Nucleus accumbens (tissue), 56 donors: ENCODE measurements at regions not wholly inside any gene's neighbourhood (a gene's known extent, or its start where the extent isn't known, plus 50 kb on each side); places are given as distances from the start of the nearest gene placed in this dataset.

ENCODE experiments used
- DNase-seq, 56 donors: peaks; one replicate each; lab custom pipeline; 2025; lab: John Stamatoyannopoulos, UW

DNA sequence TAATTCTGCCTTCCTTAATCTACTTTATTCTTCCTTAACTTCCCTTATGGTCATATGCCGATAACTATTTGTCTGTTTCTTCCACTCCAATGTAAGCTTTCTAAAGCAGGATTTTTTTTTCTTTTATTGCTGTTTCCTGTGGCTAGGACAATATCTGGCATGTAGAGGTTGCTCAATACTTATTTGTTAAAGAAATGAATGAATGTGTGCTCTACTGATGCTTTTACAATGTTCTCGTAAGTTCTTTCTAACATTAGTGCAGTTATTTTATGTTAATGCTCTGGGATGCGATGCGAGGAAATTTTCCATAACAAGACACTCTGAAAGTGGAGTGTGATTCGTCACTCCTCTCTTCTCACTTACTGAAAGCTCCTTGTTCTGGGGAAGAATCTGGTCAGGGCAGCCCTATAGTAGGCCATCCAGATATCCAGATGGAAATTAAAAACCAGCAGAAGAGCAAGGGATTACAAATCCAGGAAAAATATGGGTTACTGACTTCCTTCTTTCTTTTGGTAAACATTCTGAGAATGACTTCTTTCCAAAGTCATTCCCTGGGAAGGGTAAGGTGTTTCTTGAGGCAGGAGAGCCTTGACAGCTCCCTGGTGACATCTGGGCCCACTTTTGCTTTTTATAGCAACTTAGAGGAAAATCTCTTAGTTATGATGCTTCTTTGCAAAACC is 420.4 kb downstream of the PDCD6IP start:
- no peak for DNase-seq

DNA sequence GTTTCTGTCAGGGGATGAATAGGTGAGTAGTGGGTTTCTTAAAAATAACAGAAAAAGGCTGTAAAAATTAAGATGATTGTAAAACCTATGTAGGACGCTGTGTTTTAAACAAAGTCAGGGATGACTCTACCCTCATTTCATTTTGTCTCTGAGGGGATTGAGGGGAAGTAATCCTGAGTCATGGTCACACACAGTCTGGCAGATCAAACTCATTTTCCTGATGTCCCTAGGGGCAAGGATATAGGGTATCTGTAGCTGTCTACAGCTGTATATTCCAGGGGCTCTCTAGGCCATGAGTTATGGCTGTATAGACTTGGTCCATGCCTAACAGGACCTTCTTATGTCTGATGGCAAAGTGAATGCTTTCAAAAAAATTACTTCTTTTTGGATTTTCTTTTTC is 421.1 kb downstream of the PDCD6IP start:
- no peak for DNase-seq

DNA sequence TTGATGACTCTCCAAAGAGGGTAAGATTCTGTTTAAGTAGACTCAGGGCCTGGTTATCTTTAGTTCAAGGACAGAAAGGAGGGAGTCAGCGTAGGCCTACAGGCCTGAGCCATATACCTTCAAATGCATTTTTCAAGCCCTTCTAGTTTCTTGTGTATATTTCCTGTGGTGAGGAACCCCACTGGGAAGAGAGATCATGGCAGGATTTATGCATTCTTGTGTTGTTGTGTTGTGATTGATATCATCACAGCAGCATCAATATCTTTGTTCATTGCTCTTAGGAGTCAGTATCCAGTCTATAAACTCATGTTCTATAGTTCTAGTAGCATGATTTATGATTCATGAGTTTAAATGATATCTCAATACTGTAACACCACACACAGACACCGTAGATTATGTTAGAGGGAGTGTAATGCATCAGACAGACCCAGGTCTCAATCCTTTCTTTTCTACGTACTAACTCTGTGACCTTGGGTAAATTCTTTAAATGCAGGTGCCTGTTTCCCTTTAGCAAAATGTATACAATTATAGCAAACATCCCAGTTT is 427.5 kb downstream of the PDCD6IP start:
- no peak for DNase-seq

DNA sequence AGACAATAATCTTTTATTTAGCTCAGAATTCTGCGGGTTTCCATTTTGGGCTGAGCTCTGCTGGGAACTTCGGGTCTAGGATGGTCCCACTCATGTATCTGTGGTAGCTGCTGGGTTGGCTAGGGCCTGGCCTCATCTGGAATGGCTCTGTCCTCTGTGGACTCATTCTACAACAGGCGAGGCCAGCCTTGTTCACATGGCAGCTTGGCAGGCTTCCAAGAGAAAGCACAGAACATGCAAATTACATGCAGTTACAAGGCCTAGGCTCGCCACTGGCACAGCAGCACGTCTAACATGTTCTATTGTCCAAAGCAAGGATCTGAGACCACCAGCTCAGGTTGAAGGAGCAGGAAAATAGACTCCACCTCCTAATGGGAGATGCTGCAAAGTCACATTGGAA is 431.4 kb downstream of the PDCD6IP start:
- no peak for DNase-seq

DNA sequence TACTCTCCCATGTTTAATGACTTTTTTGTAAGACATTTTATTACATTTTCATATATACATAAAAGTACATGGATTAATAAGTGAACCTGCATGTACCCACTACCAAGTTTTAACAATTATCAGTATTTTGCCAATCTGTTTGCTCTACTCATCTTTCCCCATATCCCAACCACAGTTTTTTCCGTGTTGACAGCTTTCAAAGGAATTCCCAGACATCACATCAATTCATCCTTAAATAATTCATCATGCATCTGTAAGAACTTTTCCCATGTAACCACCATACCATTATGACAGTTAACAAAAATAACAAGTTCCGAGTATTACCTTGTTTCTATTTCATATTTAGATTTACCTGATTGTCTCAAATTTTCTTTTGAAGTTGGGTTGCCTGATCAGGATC is 436.7 kb downstream of the PDCD6IP start:
- no peak for DNase-seq

DNA sequence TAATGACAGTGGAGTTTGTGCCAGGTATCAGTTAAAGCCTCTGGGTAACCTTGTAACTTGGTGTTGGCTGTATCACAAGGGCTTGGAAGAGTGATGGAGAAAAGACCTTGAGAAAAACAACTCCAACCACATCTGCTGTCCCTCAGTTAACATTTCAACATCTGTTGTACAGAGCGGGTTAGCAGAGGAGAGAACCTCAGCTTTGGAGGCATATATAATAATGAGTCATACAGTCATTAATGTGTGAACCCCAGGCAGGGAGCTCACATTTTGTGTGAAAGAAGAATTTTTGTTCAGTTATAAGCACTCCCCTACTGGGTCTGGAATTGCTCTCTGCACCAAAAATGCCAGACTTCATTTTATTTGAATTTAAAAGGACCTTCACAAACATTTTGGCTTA is 439.5 kb downstream of the PDCD6IP start:
- DNase-seq, result no peak

DNA sequence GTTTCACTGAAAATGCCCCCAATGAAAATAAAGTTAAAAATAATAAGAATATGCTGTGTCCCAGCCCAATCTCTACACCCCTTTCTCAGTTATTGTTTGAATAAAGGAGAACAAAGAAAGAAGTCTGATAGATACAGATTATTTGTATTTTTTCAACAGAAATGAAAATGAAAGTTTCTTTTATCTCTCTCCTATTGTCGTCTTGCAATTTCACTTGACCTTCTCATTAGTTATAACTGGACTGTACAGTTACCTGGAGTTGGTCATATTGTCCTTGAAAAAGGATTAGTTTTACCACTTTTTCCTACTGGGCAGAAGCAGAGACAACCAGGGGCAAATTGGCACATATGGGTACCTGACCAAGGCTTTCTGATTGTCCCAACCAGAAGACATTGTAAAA is 440.0 kb downstream of the PDCD6IP start:
- no peak for DNase-seq

DNA sequence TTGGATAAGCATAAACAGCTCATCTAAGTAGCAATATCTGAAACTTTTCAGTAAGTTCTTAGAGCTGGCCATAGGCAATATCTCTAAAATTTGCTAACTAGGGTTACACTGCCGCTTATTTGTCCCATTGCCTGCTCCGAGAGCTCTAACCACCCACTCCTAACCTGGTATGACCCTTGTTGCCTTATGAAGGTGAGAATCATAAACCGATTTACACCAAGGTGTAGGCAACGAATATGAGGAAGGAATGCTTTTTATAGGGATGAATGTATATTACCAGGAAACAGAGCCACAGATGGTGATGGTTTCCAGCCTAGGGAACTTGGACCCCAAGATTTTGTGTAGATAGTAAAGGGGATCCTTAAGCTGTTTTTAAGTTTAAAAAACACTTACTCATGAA is 440.9 kb downstream of the PDCD6IP start:
- no peak for DNase-seq

DNA sequence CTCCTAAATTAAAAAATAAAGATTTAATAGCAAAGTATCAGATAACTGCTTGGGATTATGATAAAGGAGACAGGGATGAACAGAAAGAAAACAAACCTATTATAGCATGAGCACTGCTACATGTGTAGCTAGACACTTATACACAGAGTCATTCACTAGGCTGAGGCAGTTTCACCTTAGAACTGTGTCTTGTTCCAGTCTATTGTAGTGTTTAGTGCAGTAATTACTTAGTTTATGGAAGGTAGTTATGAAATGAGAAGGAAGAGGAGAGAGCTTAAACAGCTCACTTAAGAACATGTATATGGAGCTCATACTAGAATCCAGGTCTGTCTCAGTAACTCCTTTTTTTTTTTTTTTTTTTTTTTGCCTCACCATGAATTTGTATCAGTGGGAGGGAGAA is 441.4 kb downstream of the PDCD6IP start:
- no peak for DNase-seq

DNA sequence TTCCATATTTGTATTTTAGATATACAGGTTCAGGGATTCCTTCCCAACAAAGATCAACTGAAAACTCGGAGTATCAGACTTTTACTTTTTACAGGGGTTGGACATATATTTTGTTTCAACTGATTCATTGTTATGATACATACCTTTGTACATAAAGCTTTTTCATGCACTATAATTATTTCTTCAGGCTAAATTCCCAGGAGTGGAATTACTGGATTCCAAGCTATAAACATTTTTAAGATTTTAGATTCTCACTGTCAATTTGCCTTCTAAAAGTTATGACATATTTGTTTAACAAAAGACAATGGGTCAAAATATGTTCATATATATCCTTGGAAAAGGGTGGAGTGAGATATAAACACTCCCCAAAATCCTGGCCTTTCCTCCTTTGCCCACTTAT is 449.0 kb downstream of the PDCD6IP start:
- DNase-seq, result no peak

DNA sequence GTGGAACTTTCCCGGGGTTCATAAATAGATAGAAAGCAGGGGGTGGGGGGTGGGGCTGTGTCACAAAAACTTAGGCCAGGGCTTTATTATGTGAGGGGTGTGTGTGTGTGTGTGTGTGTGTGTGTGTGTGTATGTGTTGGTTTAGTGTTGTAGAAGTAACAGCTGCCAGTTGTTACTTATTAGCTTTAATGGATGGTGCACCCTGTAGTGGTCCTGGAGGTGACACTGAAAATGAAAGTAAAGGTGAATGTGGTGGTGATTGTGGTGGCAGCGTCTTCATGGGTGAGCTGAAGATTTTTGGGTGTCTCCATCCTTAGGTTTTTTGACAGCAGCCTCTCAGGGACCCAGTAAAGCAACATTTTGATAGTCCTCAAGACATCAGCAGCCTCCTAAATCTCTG is 449.9 kb downstream of the PDCD6IP start:
- no peak for DNase-seq

DNA sequence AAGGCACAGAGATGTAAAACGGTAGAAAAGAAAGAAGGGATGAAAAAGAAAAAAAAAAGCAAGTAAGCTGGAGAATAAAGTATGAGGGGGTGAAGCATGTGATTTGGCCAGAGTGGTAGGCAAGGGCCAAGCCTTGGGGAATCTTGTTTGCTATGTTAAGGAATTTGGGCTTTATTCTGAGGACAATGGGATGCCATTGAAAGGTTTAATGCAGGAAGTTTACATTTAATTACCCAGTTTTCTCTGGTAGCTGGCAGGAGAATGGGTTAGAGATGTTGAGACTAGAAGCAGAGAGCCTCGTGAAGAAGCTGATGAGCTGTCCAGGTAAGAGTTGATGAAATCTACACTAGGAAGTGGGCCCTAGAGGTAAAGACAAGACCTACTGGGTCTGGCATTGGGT is 455.9 kb downstream of the PDCD6IP start:
- no peak for DNase-seq

DNA sequence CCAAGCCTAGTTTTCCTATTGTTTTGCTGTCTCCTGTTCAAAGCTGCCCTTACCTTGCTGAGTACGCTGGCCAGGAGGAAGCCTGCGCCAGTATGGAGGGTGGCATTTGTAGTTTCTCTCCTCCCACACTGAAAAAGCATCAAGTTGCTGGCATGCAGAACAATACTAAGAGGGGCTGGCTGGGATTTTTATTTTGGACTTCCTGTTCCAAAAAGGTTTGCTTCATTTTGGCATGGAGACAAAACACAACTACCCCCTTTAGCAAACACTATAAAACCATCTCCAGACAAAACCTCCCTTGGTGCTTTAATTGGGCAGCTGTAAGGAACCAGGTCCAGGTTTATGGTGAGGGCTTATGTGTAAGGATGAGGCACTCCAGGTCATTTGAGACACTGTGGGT is 457.6 kb downstream of the PDCD6IP start:
- DNase-seq, result no peak

DNA sequence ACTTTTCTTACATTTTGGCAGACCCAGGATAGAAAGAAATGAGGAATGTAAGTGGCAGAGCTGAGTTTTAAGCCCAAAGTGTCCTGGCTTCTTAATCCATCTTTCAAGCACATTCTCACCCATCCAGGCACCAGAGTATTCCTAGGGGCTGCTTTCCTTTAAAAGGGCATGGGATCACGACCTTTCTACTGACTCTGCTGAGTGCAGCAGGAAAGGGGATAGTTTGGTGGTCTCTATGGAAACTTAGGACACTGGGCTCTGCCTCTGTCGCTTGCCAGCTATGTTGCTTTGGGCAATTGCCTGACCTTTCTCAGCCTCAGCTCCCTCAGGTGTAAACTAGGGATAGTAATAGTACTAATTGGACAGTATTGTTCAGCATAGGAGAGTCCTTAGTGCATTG is 458.4 kb downstream of the PDCD6IP start:
- DNase-seq, result no peak

DNA sequence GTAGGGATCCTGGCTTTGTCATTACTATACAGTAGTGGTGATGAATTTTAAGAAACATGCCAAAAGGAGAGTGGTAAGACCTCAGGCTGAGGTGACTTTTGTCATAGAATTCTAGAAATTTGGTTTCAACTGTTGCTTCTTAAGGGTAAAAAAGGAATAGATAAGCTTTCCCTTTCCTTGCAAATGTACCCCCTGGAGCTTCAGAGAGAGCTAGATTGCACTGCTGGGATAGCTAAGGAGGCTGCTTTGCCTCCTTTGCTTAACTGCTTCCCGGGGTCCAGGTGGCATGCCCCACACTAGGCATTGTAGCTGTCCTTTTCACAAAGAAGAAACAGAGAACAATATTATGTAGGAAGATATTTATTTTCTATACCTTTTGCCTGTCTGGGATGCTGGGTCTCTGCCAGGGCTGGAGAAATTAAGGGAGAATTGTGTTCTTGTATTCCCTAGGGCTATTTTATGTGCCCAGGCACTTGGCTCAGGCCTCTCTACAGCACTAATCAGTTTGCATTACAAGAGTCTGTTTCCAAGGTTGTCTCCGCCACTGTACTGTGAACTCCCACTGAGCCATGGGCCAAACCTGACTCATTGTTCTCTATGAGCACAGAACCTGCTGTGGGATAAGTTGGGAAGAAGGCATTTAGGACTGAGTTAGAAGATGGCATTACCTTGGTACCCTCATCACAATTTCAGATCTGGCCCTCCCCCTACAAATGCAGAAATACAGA is 460.0 kb downstream of the PDCD6IP start:
- DNase-seq, result no peak

DNA sequence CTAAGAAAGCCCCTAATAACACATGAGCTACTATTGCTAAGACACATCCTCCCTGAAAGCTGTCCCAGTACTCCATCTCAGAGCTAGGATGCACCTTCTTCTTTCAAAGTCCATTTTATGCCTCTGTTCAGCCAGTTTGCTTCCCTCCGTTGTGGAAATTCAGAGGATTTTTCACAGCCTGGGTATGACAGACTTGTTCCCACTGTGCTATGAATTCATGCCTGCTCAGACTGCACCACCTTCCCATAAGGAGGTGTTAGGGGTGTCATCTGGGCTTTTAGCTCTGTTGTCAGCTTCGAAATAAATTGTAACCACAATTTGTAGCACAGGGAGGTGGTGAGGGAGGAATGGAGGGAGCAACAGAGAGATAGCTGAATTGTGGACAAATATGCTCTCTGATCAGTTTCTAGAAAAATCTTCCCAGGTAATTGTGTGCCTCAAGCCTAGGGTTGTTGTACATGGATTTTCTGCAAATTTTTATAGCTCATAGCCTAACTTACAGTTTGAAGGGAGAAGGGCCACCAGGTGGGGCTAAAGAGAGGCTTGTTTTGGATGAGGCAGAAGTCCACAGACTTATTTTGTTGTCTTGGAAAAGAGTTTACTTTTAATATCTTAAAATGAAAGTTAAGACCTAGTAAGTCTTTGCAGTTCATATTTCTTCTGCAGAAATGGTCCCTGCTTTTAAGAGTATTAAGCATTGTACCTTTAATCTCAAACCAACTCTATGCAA is 462.0 kb downstream of the PDCD6IP start:
- DNase-seq, result peak in 28 of 56 donors; percentile 1 to 71 (median 12)

DNA sequence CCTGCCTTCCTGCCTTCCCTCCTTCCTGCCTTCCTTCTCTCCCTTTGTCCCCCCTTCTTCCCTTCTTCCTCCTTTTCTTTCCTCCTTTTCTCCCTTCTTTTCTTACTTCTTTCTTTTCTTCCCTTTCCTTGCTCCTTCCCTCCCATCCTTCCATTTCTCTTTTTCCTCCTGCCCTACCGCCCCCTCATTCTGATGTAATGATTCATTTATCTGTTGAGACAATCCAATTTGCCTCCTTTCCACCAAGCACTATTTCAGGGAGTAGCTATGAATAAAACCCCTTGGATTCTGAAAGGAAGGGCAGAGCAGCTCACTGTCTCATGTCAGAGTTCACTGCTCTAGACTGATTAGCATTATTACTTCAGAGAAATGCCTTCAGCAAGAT is 462.6 kb downstream of the PDCD6IP start:
- DNase-seq, result no peak

DNA sequence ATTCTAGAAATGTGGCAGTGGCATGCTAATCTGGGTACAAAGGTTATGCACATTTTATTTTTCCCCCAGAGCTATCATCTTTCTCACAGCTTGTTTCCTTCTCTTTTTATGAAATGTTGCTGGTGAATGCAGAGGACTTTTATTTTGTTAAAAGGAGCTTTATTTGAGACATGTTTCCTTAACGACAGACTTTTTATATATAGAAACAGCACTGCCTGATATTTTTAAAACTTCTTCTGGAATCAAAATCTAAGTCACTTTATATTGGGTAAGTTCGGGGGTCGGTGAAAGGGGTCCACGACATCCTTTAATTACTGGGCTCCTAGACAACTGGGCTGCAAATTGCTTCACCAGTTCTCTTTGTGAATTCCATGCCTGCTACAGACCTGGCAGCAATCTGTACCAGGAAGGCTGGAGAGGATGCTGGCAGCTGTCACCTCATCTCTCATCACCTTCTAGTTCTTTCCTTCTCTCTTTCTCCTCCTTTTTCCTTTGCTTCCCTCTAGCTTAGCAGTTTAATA is 464.7 kb downstream of the PDCD6IP start:
- no peak for DNase-seq

DNA sequence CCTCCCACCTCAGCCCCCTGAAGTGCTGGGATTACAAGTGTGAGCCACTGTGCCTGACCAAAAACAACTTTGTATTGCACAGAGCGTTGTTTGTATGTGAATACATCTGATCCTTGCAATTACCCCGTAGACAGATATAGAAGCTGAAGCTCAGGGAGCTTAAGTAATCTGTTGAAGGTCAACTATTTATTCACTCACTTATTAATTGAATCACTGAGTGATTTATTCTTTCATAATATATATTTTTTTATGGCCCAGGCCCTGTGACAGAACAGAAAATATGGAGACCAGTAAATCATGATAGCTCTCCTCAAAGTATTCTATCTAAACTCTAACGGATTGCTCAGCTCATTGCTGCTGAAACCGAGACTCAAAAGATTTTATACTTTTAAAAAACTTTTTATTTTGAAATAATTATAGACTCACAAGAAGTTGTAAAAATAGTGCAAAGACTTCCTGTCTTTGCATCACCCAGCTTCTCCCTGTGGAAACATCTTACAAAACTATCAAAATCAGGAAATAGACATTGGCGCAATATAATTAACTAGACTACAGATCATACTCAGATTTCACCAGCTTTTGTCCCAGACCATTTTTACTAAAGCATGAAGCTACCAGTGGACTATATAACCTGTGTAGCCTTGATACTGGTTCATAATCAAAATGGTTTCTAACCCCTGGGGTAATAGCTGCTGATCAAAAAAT is 466.1 kb downstream of the PDCD6IP start:
- no peak for DNase-seq

DNA sequence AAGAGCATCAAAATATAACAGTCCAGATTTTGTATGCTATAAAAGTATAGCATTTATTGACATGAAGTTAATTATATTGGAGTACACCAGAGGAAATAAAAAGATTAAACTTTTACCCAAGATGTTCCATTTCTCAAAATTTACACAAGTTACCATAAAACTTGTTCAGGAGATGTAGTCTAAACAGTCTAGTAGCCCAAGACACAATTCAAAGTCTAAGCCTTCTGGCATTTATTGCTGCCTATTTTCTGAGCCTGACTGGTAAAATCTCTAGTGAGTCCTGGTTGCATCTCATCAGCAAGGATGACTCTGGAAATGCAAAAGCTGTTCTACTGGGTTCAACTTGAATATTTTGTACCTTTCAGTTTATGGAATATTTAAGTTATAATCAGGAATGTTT is 468.7 kb downstream of the PDCD6IP start:
- DNase-seq, result no peak
